Cardiac muscle cell (in vitro differentiated cells and primary cell): ENCODE measurements at regions not wholly inside any gene's neighbourhood (a gene's known extent, or its start where the extent isn't known, plus 50 kb on each side); places are given as distances from the start of the nearest gene placed in this dataset.

Experiments used
- DNase-seq, 2 donors: peaks; one replicate each; pipeline versions ENCODE4 v3.0.0 to v3.0.0-alpha.2; 2010 to 2017; ENCODE audit warnings: low read depth in 1 of 2, low spot score in 1 of 2
- H3K27ac ChIP-seq: fragments of 200-600 bp; sonication (generic); 2 replicates; pipeline ENCODE4 v1.5.1; 2016
- H3K27me3 ChIP-seq: fragments of 200-600 bp; sonication (generic); 2 replicates; pipeline ENCODE4 v1.6.0; 2016; ENCODE audit warnings: control low read depth
- H3K36me3 ChIP-seq: fragments of 200-600 bp; sonication (generic); 2 replicates; pipeline ENCODE4 v1.5.1; 2016; ENCODE audit warnings: control low read depth
- H3K4me1 ChIP-seq: fragments of 200-600 bp; sonication (generic); 2 replicates; pipeline ENCODE4 v1.8.1; 2017; ENCODE audit warnings: low read depth, mild to moderate bottlenecking, mixed run types
- H3K4me3 ChIP-seq: fragments of 200-600 bp; sonication (generic); 2 replicates; pipeline ENCODE4 v1.5.1; 2016; ENCODE audit warnings: mild to moderate bottlenecking
- H3K9me3 ChIP-seq: fragments of 200-600 bp; sonication (generic); 2 replicates; pipeline ENCODE4 v1.5.1; 2017; ENCODE audit warnings: low read depth, mild to moderate bottlenecking, control low read depth
- TF ChIP-seq, protein P1 (sequence below): IDR thresholded peaks from 2 replicates; pipeline ENCODE4 v1.5.1; 2012; ENCODE audit warnings: low read depth, mild to moderate bottlenecking, low read length

DNA sequence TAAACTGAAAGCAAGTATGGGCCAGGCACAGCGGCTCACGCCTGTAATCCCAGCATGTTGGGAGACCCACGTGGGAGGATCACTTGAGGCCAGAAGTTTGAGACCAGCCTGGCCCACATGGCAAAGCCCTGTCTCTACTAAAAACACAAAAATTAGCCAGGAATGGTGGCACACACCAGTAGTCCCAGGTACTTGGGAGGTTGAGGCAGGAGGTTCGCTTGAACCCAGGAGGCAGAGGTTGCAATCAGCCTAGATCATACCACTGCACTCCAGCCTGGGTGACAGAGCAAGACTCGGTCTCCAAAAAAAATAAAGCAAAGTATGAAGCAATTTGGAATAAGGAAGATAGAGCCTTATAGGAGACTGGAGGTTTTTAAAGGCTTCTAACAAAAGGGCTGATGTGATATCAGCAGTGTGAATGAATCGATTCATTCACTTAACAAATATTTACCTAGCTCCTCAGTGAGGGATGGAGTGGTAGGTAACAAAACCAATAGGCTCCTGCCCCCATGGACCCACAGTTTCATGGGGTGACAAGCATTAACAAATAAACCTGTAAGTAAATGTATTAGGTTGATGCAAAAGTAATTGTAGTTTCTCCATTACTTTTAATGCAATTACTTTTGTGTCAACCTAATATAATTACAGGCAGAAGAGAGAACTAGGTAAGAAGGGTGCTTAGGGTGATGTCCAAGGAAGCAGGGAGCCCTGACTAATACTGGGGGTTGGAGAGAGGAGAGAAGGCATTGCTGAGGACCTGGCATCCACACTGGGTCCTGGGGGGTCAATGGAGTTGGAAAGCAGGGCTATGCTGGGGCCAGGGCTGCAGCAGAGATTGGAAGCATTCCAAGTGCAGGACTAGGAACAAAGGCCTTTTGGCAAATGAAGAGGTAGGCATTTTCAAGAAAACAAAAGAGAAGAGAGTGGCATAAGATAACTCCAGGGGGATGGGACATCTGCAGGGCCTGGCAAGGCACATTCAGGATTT lies 195.4 kb upstream of the ARL4C start:
- no peaks in the 10 kb centered on the region for H3K4me1 ChIP-seq
- H3K36me3 ChIP-seq, result no peaks in the 10 kb centered on the region
- no peak overlapping the region for H3K27ac ChIP-seq
- no peak for DNase-seq
- TF ChIP-seq, protein P1, sequence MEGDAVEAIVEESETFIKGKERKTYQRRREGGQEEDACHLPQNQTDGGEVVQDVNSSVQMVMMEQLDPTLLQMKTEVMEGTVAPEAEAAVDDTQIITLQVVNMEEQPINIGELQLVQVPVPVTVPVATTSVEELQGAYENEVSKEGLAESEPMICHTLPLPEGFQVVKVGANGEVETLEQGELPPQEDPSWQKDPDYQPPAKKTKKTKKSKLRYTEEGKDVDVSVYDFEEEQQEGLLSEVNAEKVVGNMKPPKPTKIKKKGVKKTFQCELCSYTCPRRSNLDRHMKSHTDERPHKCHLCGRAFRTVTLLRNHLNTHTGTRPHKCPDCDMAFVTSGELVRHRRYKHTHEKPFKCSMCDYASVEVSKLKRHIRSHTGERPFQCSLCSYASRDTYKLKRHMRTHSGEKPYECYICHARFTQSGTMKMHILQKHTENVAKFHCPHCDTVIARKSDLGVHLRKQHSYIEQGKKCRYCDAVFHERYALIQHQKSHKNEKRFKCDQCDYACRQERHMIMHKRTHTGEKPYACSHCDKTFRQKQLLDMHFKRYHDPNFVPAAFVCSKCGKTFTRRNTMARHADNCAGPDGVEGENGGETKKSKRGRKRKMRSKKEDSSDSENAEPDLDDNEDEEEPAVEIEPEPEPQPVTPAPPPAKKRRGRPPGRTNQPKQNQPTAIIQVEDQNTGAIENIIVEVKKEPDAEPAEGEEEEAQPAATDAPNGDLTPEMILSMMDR, result no peak
- H3K4me3 ChIP-seq, result no peak overlapping the region
- H3K9me3 ChIP-seq, result no peaks in the 10 kb centered on the region
- H3K27me3 ChIP-seq, result no peaks in the 10 kb centered on the region

DNA sequence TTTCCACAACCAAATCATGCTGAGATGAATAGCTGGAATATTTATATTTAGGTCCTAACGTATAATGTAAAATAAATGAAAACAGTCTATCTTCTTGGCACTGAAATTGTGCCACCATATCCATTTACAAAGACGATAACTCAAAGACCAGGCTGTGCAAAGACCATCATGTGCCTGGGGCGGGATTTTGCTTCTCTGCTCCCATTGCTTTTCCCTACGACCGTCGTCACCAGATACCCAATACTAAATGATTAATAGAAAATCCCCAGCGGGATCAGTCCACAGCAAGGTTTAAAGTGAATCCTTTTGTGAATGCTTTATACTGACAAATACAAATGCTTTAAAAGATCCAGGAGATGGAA lies 194.3 kb upstream of the ARL4C start:
- TF ChIP-seq, protein P1, result no peak
- no peak for DNase-seq
- H3K9me3 ChIP-seq, result no peaks in the 10 kb centered on the region
- no peak overlapping the region for H3K27ac ChIP-seq
- H3K36me3 ChIP-seq, result no peaks in the 10 kb centered on the region
- H3K4me3 ChIP-seq, result no peak overlapping the region
- H3K27me3 ChIP-seq, result no peaks in the 10 kb centered on the region
- H3K4me1 ChIP-seq, result no peaks in the 10 kb centered on the region

DNA sequence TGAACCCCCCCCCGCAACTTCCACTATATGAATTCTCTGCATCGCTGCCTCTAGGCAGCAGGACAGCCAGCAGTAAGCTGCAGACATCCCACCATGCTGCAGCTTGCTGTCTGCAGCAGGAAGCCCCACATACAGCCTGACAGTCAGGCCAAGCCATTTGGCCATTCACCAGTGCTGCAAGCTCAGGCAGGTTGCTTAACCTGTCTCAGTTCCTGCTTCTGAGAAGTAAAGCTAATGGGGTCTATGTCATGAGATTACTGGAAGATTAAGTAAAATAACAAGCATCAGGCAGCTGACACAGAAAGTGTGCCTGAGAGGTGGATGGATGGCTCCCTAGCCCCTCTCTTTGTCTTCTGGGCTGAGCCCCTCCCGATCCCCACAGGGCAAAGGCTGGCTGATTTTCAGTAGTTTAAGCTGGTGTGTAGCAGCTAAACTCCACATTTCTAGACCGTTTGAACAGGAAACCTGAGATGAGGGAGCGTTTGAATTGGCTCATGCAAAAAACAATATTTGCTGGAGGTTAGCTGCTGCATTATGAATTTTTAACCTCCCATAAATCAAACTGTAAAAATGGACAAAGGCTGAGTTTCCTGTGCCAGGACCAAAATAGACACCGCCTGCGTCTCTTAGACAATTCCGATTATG lies 193.8 kb upstream of the ARL4C start:
- Histone ChIP-seq H3K9me3 (no peaks in the 10 kb centered on the region), H3K4me1 (no peaks in the 10 kb centered on the region), H3K36me3 (no peaks in the 10 kb centered on the region), H3K4me3 (no peak overlapping the region), H3K27me3 (no peaks in the 10 kb centered on the region), H3K27ac (no peak overlapping the region)
- no peak for DNase-seq
- TF ChIP-seq, protein P1, result no peak

DNA sequence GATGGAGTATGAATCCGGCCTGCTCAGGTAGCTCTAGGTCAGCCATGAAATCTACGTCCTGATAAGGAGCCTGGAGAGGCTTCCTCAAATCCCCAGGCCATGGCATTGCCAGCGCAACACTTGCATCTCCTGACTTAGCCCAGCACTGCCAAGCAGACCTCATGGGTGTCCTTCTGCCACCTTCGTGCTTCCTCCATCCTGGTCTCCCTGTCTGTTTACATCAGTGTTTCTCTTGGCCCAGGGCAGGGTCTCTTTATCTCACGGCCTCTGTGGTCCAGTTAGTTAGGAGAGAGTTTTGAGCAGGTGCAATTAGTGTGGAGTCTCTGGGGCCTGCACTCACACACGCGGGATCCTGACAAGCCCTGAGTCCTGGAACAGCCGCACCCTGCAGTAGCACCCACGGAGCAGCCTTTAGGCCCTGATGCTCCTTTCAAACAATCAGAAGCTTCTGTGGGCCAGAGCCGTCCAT lies 193.1 kb upstream of the ARL4C start:
- Histone ChIP-seq H3K36me3 (no peaks in the 10 kb centered on the region), H3K4me1 (no peaks in the 10 kb centered on the region), H3K27ac (no peak overlapping the region), H3K9me3 (no peaks in the 10 kb centered on the region), H3K27me3 (no peaks in the 10 kb centered on the region), H3K4me3 (no peak overlapping the region)
- no peak for DNase-seq
- TF ChIP-seq, protein P1, result no peak

DNA sequence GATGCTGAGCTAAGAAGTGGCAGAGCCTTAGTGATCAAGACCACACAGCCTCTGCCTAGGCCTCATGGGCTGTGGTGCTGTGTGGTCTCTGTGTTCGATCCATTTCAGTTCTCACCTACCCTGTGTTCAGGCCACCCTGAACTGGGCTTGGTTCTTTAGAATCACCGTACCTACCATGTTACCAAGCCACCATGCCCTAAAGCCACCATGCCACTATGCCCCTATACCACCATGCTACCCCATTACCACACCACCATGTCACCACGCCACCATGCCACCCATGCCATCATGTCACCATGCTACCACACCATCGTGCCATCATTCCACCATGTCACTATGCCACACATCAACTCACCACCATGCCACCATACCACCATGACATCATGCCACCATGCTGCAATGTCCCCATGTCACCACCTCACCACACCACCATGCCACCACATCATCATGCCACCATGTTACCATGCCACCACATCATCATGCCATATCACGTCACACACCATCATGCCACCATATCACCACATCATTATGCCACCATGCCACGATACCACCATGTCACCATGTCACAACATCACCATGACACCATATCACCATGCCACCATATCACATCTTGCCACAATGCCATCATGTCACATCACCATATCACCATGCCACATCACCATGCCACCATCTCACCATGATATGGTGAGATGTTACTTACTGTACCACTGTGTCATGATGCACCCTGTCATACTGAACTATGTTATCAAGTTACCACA lies 191.0 kb upstream of the ARL4C start:
- Histone ChIP-seq H3K4me1 (no peaks in the 10 kb centered on the region), H3K4me3 (no peak overlapping the region), H3K27me3 (no peaks in the 10 kb centered on the region), H3K36me3 (no peaks in the 10 kb centered on the region), H3K27ac (no peak overlapping the region), H3K9me3 (no peaks in the 10 kb centered on the region)
- TF ChIP-seq, protein P1, result no peak
- no peak for DNase-seq
